Body of pancreas (tissue), 4 donors: ENCODE measurements at regions not wholly inside any gene's neighbourhood (a gene's known extent, or its start where the extent isn't known, plus 50 kb on each side); places are given as distances from the start of the nearest gene placed in this dataset.

Experiments used
- ATAC-seq: fragments of 150-250 bp; one replicate; pipeline ENCODE4 v1.9.1; 2016
- DNase-seq, 4 donors: peaks; one replicate each; pipeline ENCODE4 v3.0.0-alpha.2; 2019
- H3K27ac ChIP-seq, 4 donors: fragments of 200-600 bp; sonication (generic); 1 replicate in 3 of 4; 2 replicates in 1 of 4; pipeline versions ENCODE4 v1.5.1 to v1.6.1; 2016 to 2019; ENCODE audit warnings: mild to moderate bottlenecking in 1 of 4, mixed read lengths in 1 of 4, moderate library complexity in 1 of 4
- H3K27me3 ChIP-seq, 2 donors: fragments of 200-600 bp; sonication (generic); one replicate each; pipeline ENCODE4 v1.6.0; 2016; ENCODE audit warnings: mild to moderate bottlenecking in 1 of 2
- H3K36me3 ChIP-seq, 2 donors: fragments of 200-600 bp; sonication (generic); replicated peaks in 1 of 2; 2 replicates each; pipeline ENCODE4 v1.5.1; 2016; ENCODE audit warnings: low read depth in 2 of 2; ENCODE audit not compliant: insufficient read depth in 1 of 2
- H3K4me1 ChIP-seq: fragments of 200-600 bp; sonication (generic); one replicate; pipeline ENCODE4 v1.6.0; 2016
- H3K4me3 ChIP-seq, 2 donors: fragments of 200-600 bp; sonication (generic); 1 replicate in 1 of 2; 2 replicates in 1 of 2; pipeline ENCODE4 v1.5.1; 2016 to 2019
- H3K9me3 ChIP-seq, 3 donors: fragments of 200-600 bp; sonication (generic); 1 replicate in 2 of 3; 2 replicates in 1 of 3; pipeline ENCODE4 v1.5.1; 2016
- CTCF ChIP-seq, 7 experiments: fragments of 450-650 bp in 4 of 7; fragments of 200-600 bp in 3 of 7; sonication (generic) in 3 of 7; IDR thresholded peaks; one replicate each; pipeline ENCODE4 v1.5.1; 2016 to 2019; ENCODE audit warnings: antibody characterized with exemption in 7 of 7
- POLR2A ChIP-seq, 3 donors: fragments of 450-650 bp; IDR thresholded peaks; one replicate each; pipeline ENCODE4 v1.6.1; 2016; ENCODE audit warnings: antibody characterized with exemption in 3 of 3, mild to moderate bottlenecking in 2 of 3
- WGBS, 2 donors: methylation state at CpG; one replicate each; pipeline ENCODE4 v1.1.5; 2017; 5-methylcytosine and 5-hydroxymethylcytosine counted together
- intact Hi-C: fragments of 100-400 bp; cut with DNase I; formaldehyde crosslinking; loops from one replicate; pipeline ENCODE4 v1.15.1; 2023

GRCh38 chr6:130671577-130671976 is 155.6 kb upstream of the SMLR1 start:
- no peak for TF ChIP-seq CTCF (IDR thresholded peaks at IDR 0.05)
- no peak for TF ChIP-seq POLR2A (IDR thresholded peaks at IDR 0.05)
- intact Hi-C loops = no loop called here
- Histone ChIP-seq H3K36me3 (no peaks in the 10 kb centered on the region), H3K27ac (no peak overlapping the region), H3K9me3 (no peaks in the 10 kb centered on the region), H3K4me3 (no peak overlapping the region), H3K27me3 (no peaks in the 10 kb centered on the region), H3K4me1 (no peaks in the 10 kb centered on the region)
- DNase-seq = no peak
- 57 to 68% methylated on average over 11 of the region's 11 CpGs for WGBS, 2 donors
- ATAC-seq = no peak

- no peak for DNase-seq
- TF ChIP-seq POLR2A (IDR thresholded peaks at IDR 0.05) (no peak), CTCF (IDR thresholded peaks at IDR 0.05) (no peak)
- intact Hi-C loops = no loop called here
- ATAC-seq = no peak
- H3K27me3 ChIP-seq = no peaks in the 10 kb centered on the region
- no peaks in the 10 kb centered on the region for H3K4me1 ChIP-seq
- 72 to 75% methylated on average over 6 of the region's 6 CpGs for WGBS, 2 donors
- H3K27ac ChIP-seq = no peak overlapping the region
- H3K36me3 ChIP-seq = no peaks in the 10 kb centered on the region
- no peaks in the 10 kb centered on the region for H3K9me3 ChIP-seq
- no peak overlapping the region for H3K4me3 ChIP-seq
Observed at GRCh38 chr6:130672153-130672552, 155.1 kb upstream of the SMLR1 start.

- intact Hi-C loops = no loop called here
- no peak for ATAC-seq
- Histone ChIP-seq H3K4me1 (no peaks in the 10 kb centered on the region), H3K27ac (no peak overlapping the region), H3K4me3 (no peak overlapping the region), H3K36me3 (no peaks in the 10 kb centered on the region), H3K27me3 (no peaks in the 10 kb centered on the region), H3K9me3 (no peaks in the 10 kb centered on the region)
- TF ChIP-seq CTCF (IDR thresholded peaks at IDR 0.05) (no peak), POLR2A (IDR thresholded peaks at IDR 0.05) (no peak)
- no peak for DNase-seq
Observed at GRCh38 chr6:130674604-130675003, 152.6 kb upstream of the SMLR1 start.

- Histone ChIP-seq H3K27ac (no peak overlapping the region), H3K27me3 (no peaks in the 10 kb centered on the region), H3K4me1 (no peaks in the 10 kb centered on the region), H3K4me3 (no peak overlapping the region), H3K36me3 (no peaks in the 10 kb centered on the region), H3K9me3 (no peaks in the 10 kb centered on the region)
- DNase-seq (no peak), ATAC-seq (no peak)
- TF ChIP-seq CTCF (IDR thresholded peaks at IDR 0.05) (no peak), POLR2A (IDR thresholded peaks at IDR 0.05) (no peak)
- WGBS, 2 donors = 10 to 22% methylated on average over 3 of the region's 3 CpGs
- intact Hi-C loops = no loop called here
Observed at GRCh38 chr6:130675072-130675471, 152.1 kb upstream of the SMLR1 start.

GRCh38 chr6:130676077-130676772 is 151.0 kb upstream of the SMLR1 start:
- peak in 2 of 4 donors; percentile 3 to 17 for DNase-seq
- Histone ChIP-seq H3K27me3 (no peaks in the 10 kb centered on the region), H3K4me3 (no peak overlapping the region), H3K27ac (no peak overlapping the region), H3K9me3 (no peaks in the 10 kb centered on the region), H3K36me3 (no peaks in the 10 kb centered on the region), H3K4me1 (no peaks in the 10 kb centered on the region)
- TF ChIP-seq POLR2A (IDR thresholded peaks at IDR 0.05) (no peak), CTCF (IDR thresholded peaks at IDR 0.05) (no peak)
- 23 to 31% methylated on average over 1 of the region's 1 CpG for WGBS, 2 donors
- ATAC-seq = no peak
- intact Hi-C loops = no loop called here
